ENCODE measurements at regions not wholly inside any gene's neighbourhood (a gene's known extent, or its start where the extent isn't known, plus 50 kb on each side); places are given as distances from the start of the nearest gene placed in this dataset.
"Not testable (repeated sequence)": the region's sequence is repeated elsewhere in the genome, so short reads cannot be mapped to it uniquely, and the experiment has no call there.

DNA sequence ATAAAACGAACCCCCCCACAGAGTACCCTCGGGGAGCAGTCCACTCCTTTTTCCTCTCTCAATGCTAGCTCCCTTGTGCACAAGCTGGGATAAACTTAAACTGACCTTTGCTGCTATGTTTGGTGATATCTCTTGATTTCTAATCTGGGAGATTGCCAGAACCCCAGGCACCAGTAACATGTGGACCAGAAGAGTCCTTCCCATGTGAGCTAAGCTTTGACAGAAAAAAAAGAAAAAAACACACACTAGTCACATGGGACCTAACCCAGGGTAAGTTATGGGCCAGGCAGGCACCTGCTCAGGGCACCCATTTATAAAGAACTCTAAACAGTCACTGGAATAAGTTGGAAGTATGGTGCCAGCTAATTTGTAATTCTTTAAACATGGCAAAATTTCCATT lies 242.6 kb downstream of the EN1 start:
- no peak for DNase-seq

- DNase-seq: no peak
Measured at GRCh38 chr2:118604371-118604770, 243.1 kb downstream of the EN1 start.

- no peak for DNase-seq
Measured at GRCh38 chr2:118599141-118599540, 248.3 kb downstream of the EN1 start.

GRCh38 chr2:118596620-118597019 lies 250.8 kb downstream of the EN1 start:
- DNase-seq: no peak

- no peak for DNase-seq
Measured at GRCh38 chr2:118593257-118593656, 254.2 kb downstream of the EN1 start.

GRCh38 chr2:118591223-118591622 lies 256.2 kb downstream of the EN1 start:
- no peak for DNase-seq

DNA sequence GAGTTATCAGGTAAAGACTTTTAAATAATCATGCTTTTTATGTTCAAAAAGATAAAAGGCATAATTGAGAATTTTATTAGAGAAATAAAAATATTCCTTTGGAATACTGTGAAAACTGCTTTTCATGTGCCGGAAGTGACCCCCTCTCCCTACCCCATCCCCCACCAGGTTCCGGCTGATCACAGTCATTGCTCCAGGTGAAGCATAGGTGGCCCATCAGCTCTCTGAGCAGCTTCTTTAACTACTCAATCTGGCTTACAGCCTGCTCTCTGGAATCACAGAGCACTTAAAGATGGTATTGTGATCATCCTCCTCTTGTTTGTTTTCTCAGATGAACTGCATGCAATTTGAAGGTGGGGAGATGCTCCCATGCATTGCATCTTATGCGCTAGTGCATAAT lies 257.7 kb downstream of the EN1 start:
- DNase-seq: no peak

- no peak for DNase-seq
Measured at GRCh38 chr2:118588850-118589249, 258.6 kb downstream of the EN1 start.

DNA sequence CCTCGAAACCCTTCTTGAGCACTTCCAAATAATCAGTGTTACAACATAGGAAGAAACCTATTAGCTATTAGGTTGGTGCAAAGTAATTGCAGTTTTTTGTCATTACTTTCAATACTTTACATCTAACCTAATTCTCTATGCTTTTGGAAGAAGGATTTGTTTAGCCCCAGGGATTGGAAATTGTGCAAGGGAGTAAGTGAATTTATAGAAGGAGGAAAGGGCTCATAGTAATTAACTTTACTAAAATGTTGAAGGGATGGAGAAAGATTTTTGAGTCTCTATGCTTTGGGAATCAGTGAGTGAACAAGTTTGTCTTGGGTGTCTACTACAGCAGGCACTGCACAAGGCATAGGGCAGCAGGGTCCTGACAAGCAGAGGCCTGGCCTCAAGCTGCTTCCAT lies 261.1 kb downstream of the EN1 start:
- DNase-seq: no peak

DNA sequence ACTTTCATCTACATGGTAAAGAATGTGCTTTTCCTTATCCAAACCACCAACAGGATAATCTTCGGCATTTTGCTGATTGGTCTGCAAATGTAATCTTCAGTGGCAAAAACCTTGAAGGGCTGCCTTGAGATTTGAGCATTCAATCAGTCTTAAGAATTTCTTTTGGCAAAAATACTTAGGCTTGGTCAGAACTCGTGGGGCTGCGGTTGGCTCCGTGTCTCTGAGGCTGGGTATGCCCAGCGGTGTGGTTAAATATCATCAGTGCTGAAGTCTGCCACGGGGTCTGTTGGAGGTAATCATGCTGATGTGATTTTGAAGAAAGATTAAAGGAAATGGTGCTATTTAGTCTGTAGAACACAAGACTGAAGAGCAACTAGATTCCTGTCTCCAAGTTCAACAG lies 262.6 kb downstream of the EN1 start:
- DNase-seq: no peak

DNA sequence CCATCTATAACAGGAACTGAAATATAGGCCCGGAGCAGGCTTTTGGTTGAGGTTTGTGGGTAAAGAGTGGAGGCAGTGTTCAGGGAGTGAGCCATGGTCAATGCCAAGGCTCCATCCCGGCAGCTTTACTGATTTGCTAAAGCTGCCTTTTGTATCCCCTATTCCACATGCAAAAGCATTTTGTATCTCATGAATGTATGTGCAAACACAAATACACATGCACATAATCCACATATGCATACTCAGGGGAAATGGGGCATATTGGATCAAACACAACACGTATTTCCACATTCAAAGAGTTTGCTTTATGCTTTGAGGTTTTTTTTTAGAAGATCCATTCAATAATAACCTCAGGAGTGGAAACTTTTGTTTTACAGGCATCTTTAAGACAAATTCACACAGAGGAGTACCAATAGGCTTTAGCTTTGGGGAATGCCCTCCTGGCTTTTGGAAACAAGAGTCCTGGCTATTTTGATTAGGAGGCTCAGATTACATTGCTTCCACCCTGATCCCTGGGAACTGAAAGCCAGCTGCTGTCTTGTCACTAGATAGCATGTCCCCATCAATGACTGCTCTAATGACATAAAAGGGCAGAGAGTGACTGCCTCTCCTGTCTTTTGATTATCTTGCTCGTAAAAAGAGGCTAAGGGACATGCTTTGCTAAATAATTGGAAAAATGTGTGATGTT lies 263.2 kb downstream of the EN1 start:
- no peak for DNase-seq

DNA sequence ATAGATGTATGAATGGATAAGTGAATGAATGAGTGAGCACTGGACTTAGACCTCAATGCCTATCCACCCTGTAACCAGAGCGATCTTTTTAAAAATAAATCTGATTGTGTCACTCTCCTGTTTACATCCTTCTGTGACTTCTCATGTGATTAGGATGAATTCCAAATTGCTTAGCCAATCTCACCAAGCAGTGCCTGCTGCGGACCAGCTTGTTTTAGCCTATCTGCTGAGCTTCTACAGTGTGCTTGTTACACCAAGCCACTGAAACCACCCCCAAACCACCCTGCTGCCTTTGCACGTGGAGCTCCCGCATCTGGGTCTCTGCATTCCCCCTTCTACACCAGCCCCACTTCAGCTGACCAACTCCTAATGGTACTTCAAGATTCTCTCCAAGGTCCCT lies 265.4 kb downstream of the EN1 start:
- DNase-seq: no peak

DNA sequence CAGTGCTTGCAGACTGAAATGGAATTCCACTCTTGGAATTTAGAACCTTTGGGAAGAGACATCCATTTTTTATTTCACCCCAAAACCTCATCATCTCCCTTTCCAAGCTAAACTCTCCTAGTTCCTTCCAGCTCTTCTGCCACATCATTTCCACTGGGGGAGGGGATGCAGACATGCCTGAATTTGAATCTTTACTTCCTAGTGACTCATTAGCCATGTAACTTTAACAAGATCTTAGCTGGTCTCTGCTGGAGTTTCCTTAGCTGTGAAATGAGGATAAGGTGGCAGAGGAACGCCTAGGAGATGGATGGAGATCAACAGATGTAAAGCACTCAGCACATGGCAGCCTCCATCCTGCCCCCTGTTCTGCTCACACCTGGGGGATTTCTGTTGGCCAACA lies 266.8 kb downstream of the EN1 start:
- DNase-seq: no peak

GRCh38 chr2:118580107-118580506 lies 267.3 kb downstream of the EN1 start:
- no peak for DNase-seq

GRCh38 chr2:118577202-118577601 lies 270.2 kb downstream of the EN1 start:
- DNase-seq: no peak

DNA sequence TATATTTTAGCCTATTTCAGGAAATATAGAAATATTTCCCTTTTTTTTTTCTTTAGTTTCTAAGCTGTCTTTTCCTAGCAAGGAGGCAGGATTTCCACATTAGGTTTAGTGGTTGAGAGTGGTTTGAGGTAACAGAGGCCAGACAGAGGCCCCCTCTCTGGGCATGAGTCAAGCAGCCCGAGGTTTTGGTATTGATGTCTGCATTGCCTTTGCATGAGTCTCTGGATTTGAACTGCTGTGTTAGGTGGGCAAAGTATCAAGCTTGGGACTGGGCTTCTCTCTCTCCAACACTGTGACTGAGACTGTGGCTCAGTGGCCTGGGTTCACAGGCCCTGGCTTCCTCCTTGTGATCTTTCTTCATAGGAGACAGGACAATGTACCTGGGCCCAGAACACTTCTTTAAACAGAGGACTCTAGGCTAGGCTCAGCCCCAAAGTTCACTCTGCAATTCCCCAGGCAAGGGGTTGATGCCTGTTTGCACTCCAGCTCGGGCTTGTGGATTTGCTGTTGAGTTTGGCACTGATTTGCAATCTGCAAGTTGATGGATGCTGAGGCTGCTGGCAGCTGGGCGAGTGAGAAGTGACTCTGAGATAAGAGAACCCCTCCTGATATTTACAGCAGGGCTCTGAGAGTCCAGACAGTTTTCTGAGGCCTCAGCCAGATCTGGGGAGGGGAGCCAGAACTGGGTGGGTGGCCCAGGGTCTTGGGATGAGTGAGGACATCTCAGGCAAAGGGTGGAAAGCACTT lies 271.2 kb downstream of the EN1 start:
- DNase-seq: no peak

- DNase-seq: not testable (repeated sequence)
Measured at GRCh38 chr2:118572380-118572779, 275.1 kb downstream of the EN1 start.

- DNase-seq: no peak
Measured at GRCh38 chr2:118569876-118570535, 277.4 kb downstream of the EN1 start.

- DNase-seq: no peak
Measured at GRCh38 chr2:118568700-118569099, 278.7 kb downstream of the EN1 start.

DNA sequence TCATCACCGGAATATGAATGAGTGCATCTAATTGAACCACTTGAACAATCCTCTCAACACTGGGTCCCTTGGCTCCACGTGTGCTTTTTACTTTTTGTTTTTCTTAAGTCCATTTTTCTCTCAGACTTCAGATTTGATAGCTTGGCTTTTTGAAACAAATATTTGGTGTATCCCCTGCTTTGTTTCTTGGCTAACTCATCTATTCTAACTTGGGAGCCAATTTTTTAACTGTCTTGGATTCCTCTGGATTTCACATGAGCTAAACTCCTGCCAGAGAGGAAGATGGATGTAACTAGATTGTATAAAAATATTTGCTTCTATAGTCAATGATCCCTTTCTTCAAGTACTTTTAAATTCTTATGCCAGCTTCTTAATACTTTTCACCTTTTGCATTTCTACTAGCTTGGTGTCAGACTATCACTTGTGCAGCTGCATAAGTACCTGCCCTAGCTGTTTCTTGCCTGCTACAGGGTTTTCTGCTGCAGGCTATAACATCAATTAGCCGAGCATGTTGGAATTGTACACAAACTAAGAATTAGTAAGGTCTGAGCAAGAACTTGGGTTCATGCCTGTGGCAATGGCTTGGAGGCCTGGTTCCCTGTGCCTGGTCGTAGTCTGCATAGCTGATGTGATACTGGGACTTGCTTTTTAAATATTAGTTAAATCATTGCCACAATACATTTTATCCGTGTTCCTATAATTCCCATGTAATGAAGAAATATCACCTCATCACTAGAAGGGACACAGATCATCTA lies 281.5 kb downstream of the EN1 start:
- no peak for DNase-seq

GRCh38 chr2:118565301-118565700 lies 282.1 kb downstream of the EN1 start:
- no peak for DNase-seq

GRCh38 chr2:118562144-118562543 lies 285.3 kb downstream of the EN1 start:
- no peak for DNase-seq

DNA sequence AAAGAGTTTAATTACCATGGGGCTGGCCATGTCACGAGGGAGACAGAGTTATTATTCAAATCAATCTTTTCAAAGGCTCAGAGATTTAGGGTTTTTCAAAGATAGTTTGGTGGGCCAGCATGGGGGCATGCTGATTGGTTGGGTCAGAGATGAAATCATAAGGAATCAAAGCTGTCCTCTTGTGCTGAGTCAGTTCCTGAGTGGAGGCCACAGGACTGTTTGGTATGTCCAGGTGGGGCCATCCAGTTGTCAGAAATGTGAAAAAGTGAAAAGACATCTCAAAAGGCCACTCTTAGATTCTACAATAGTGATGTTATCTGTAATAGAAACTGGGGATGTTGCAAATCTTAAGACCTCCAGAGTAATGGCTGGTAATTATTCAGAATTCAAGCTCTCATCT lies 288.6 kb downstream of the EN1 start:
- DNase-seq: no peak

DNA sequence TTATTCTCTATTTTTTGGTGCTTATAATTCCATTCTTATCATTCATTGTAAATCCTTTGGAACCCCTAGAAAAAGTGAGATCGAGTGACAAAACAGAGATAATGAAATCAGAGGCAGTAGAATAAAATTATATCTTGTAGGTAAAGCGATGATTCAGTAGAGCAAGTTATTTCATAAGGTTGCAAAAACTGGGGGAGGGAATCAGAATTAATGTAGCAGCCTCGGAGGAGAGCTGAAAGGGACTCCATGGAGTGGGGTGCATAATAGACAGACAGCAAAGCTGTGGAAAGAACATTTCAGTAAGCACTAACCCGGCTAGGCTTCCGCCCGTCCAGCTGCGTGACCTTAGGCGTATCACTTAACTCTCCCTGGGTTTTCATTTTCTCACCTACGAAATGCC lies 289.7 kb downstream of the EN1 start:
- DNase-seq: no peak

All from NCI-H1436 treated with DMSO at 0.1 percent for 48 hours (cell line).